ENCODE measurements at regions not wholly inside any gene's neighbourhood (a gene's known extent, or its start where the extent isn't known, plus 50 kb on each side); places are given as distances from the start of the nearest gene placed in this dataset.
"Not testable (repeated sequence)": the region's sequence is repeated elsewhere in the genome, so short reads cannot be mapped to it uniquely, and the experiment has no call there.

DNA sequence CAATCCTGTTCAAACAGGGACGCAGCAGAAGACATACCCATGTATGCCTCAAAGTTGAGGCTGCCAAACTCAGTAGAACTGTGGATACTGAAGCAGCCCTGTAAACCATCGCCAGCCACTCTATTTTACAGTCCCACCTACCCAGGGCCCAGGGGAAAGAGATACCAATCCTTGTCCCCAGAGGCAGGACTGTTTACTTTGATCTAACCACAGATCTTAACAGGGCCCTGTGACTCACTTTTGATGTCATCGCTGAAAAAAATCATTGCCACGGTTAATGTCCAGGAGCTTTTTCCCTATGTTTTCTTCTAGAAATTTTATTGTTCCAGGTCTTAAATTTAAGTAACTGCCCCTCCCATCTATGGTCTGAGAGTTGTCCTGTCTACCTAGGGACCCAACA is 538.4 kb upstream of the NCAM2 start:
- no peak for DNase-seq

- no peak for DNase-seq
Observed at GRCh38 chr21:20463362-20463761, 534.8 kb upstream of the NCAM2 start.

- DNase-seq = no peak
Observed at GRCh38 chr21:20469361-20469760, 528.8 kb upstream of the NCAM2 start.

DNA sequence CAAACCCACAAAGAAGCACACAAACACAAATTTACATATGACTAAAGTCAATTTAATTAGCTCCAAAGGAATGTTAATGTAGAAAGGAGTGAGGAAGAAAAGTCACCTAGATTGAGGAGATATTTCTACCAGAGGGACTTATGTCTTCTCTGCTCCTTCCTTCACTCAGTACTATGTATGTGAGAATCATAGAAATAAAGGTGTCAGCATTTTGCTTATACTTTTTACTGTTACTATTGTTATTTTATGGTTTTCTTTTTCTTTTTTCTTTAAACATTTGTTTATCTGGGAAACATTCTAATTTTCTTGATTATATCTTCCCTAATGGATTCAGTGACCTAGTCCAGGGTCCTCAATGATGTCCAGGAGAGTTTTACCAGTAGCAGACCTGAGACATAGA is 511.9 kb upstream of the NCAM2 start:
- DNase-seq = no peak

DNA sequence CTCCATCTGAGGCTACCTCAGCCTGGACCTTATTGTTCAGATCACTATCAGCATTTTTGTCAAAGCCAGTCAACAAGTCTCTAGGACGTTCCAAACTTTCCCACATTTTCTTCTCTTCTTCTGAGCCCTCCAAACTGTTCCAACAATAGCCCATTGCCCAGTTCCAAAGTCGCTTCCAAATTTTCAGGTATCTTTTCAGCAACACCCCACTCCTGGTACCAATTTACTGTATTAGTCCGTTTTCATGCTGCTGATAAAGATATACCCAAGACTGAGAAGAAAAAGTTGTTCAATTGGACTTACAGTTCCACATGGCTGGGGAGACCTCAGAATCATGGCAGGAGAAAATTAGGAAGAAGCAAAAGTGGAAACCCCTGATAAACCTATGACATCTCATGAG is 495.3 kb upstream of the NCAM2 start:
- DNase-seq = not testable (repeated sequence)

DNA sequence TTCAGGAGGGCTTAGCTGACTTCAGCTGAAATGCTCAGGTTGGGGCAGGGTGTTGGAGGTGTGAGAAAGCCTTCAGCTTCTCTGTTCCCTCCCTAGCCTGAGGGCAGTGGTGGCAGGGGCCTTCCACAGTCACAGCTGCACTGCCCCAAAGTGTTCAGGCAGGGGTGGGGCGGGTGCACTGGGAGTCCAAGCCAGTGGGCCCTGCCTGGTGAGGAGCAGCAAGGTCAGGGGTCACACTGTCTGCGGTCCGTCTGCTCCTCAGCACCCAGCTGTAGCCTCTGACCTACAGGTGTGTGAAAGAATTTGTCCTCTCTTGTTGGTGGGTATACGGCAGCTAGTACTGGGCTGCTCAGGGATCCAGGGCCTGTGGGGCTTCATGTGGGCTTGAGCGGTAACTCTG is 490.4 kb upstream of the NCAM2 start:
- no peak for DNase-seq

- no peak for DNase-seq
Observed at GRCh38 chr21:20511216-20511880, 486.9 kb upstream of the NCAM2 start.

GRCh38 chr21:20515446-20515845 is 482.8 kb upstream of the NCAM2 start:
- no peak for DNase-seq

GRCh38 chr21:20519076-20519475 is 479.1 kb upstream of the NCAM2 start:
- no peak for DNase-seq

- no peak for DNase-seq
Observed at GRCh38 chr21:20522611-20523010, 475.6 kb upstream of the NCAM2 start.

DNA sequence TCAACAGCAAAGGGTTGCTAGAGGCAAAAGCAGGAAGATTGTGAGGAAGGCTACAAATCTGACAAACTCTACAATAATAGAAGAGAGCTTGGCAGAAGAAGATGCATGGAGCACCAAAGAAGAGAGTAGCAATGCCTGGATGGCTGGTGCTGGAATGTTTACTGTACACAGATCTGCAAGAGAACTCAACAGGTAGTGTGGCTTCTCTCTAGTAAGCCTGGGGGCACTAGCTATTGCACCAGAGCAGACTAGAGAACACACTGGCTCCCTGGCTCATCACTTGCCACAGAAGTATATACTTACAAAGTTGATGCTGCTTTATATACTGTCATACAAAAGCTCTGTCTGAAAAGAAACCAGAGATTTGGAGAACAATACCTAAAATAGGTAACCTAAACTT is 475.0 kb upstream of the NCAM2 start:
- DNase-seq = no peak

- no peak for DNase-seq
Observed at GRCh38 chr21:20527731-20528460, 470.3 kb upstream of the NCAM2 start.

DNA sequence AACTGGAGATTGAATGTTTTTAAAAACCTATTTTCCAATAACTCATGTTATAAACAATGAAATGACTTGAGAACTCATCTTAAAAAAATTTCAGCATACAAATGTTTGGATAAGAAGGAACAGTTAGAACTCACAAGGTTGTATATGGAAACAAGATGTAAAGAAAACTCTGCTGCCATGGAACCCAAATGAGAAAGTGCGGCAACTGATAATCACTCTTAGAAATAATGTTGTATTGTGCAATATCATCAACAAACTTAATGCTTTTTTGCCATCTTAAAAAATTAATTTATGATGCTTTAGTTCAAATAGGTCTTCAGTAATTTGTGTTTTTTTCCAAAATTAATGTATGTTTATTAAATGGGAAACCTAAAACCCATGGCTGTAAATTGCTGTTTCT is 461.1 kb upstream of the NCAM2 start:
- DNase-seq = no peak

DNA sequence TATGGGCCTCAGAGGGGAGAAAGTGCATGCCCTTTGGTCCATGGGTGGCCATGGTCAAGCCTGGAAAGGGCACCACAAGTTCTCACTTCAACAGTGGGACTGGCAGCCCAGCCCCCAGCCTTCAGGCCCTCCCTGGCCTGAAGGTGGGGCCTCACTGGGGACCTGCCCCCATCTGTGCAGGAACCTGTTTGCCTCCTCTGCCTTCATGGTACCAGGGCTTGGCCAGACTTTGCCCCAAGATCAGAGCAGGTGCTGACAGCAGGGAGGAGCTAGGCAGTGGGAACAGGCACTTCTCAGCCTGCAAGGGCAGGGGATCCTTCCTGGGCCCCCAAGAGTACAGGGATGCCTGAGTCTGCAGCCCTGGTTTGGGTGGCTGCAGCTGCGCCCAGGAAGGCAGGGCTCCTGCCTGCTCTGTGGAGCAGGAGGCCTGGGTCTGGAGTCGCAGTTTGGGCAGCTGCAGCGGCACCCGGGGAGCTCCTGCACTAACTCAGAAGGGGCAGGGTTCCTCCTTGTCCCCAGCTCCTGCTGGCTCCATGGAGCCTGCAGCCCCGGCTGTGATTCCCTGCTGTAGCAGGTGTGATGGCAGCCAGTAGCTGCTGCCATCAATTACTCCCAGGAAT is 460.1 kb upstream of the NCAM2 start:
- no peak for DNase-seq

GRCh38 chr21:20545454-20545853 is 452.8 kb upstream of the NCAM2 start:
- no peak for DNase-seq

GRCh38 chr21:20551939-20552338 is 446.3 kb upstream of the NCAM2 start:
- no peak for DNase-seq

DNA sequence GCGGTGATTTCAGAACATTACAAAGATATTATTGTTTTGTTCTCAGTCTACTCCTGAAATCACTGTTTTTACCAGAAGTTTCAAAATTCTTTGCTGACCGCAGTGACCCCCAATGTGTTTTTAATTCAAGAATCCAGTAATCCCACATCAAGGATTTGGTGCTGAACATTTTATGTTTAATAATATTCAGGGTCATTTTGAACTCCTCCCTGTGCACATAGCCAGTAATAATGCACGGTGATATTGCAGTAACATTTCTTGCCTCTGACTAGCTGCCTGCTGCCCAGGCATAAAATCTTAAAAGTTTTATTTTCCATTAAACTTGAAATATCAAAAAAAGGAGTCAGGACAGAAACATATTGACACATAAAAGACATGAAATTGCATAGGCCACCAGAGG is 443.4 kb upstream of the NCAM2 start:
- DNase-seq = no peak

DNA sequence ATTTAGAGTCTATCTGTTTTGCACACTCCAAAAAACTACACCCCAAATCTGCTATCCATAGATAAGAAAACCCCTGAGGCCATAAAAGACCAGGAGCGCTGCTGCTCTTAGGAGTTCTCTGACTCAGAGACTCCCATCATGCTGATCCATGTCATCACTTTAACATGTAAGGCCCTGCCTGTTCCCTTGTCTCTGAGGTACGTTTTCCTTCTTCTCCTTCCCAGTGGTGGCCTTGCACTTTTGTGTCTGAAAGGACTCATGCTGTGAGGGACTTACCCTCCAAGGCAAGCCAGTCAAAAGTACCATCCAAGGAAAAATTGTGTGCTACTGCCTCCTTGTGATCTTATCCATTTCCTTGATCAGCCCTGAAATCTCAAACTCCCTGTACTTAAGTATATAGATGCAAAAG is 427.4 kb upstream of the NCAM2 start:
- DNase-seq = no peak

- no peak for DNase-seq
Observed at GRCh38 chr21:20572582-20572981, 425.6 kb upstream of the NCAM2 start.

DNA sequence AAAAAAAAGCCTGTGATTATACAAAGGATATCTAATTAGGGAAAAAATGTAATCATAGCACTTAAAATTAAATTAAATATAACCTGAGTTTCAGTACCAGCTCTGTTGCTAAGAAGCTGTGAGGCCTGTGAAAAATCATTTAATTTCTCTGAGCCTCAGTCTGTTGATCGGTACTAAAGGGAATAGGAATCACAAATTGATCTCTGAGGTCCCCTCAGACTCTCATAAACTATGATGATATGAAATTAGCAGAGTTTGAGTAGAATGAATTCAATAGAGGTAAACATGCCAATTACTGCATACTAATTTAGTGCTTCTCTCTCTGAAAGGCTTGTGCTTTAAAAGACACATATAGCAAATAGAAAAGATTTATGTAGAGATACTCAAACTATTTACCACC is 416.8 kb upstream of the NCAM2 start:
- no peak for DNase-seq

DNA sequence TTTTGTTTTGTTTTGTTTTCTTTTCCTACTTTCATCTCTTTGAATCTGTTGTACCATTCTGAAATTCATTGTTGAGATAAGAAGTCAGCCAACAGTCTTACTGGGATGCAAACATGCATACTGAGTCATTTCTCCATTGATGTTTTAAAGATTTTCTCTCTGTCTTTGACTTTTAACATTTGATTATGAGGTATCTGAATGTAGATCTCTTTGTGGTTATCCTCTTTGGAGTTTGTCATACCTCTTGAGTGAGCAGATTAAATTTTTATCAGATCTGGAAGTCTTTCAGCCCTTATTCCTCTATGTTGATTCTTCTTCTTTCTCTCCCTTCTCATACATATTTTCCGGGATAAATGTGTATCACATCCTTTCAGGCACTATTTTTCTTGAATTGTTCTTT is 406.9 kb upstream of the NCAM2 start:
- no peak for DNase-seq

- no peak for DNase-seq
Observed at GRCh38 chr21:20592463-20592862, 405.7 kb upstream of the NCAM2 start.

DNA sequence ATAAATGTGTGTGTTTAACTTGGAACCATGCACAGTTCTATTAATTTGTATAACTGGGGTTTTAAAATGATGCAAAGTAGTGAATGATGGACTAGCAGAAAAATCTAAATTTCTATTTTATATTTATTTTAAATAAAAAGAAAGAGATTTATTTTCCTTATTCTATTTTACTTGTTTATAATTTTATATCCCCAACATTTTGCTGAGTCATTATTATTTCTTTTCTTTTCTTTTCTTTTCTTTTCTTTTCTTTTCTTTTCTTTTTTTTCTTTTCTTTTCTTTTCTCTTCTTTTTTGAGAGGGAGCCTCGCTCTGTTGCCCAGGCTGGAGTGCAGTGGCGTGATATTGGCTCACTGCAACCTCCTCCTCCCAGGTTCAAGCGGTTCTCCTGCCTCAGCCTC is 395.0 kb upstream of the NCAM2 start:
- no peak for DNase-seq

DNA sequence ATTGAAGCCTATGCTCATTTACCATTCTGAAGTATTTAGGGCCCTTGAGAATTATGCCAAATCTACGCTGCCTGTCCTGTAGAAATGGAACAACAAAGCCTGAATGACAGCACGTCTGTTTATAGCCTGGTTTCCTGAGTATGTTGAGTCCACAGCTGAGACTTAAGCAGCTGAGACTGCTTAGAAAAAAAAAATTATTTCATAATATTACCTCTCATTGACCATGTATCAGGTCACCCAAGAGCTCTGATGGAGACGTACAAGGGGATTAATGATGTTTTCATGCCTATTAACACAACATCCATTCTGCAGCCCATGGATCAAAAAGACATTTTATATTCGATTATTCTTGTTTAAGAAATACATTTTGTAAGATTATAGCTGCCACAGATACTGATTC is 387.2 kb upstream of the NCAM2 start:
- DNase-seq = no peak

- DNase-seq = no peak
Observed at GRCh38 chr21:20613654-20614053, 384.6 kb upstream of the NCAM2 start.
